NT2/D1 (cell line): ENCODE measurements at regions not wholly inside any gene's neighbourhood (a gene's known extent, or its start where the extent isn't known, plus 50 kb on each side); places are given as distances from the start of the nearest gene placed in this dataset.

Experiments used
- SUZ12 ChIP-seq: IDR thresholded peaks from 2 replicates; pipeline ENCODE4 v1.6.1; 2011; ENCODE audit not compliant: insufficient read length, insufficient read depth; ENCODE audit errors: extremely low read depth
- YY1 ChIP-seq: IDR thresholded peaks from 2 replicates; pipeline ENCODE4 v1.6.1; 2011; ENCODE audit not compliant: insufficient read length, insufficient read depth

- TF ChIP-seq SUZ12, result no peak
- no peak for TF ChIP-seq YY1
Measured at GRCh38 chr13:111912991-111913760, 153.8 kb upstream of the SOX1 start.
